ENCODE measurements at regions not wholly inside any gene's neighbourhood (a gene's known extent, or its start where the extent isn't known, plus 50 kb on each side); places are given as distances from the start of the nearest gene placed in this dataset.

GRCh38 chr1:10915594-10915993 lies 96.9 kb upstream of the TARDBP start:
- Histone ChIP-seq H3K4me3 (ENCODE audit: low read length) (no peak overlapping the region), H3K27me3 (ENCODE audit: low read depth, low read length) (peaks cover 33% of the 10 kb centered on the region), H3K79me2 (ENCODE audit: low read length) (no peaks in the 10 kb centered on the region), H3K4me2 (ENCODE audit: low read length) (no peak overlapping the region), H3K36me3 (replicated peaks; ENCODE audit: low read depth, low read length) (no peaks in the 10 kb centered on the region), H4K20me1 (ENCODE audit: insufficient read depth, low read length) (no peaks in the 10 kb centered on the region), H2AFZ (ENCODE audit: low read depth, low read length) (no peak overlapping the region), H3K27ac (ENCODE audit: low read length) (no peak overlapping the region), H3K4me1 (ENCODE audit: low read length) (no peaks in the 10 kb centered on the region), H3K9me3 (ENCODE audit: insufficient read depth, low read length) (no peaks in the 10 kb centered on the region), H3K9ac (ENCODE audit: low read length) (no peak overlapping the region)
- no peak for TF ChIP-seq CTCF (IDR thresholded peaks at IDR 0.05; ENCODE audit: low read depth, low read length)
- no peak for TF ChIP-seq EZH2phosphoT487 (IDR thresholded peaks at IDR 0.05; ENCODE audit: low read depth)

- no peaks in the 10 kb centered on the region for H3K4me1 ChIP-seq (ENCODE audit: low read length)
- TF ChIP-seq EZH2phosphoT487 (IDR thresholded peaks at IDR 0.05; ENCODE audit: low read depth) (no peak), CTCF (IDR thresholded peaks at IDR 0.05; ENCODE audit: low read depth, low read length) (no peak)
- no peaks in the 10 kb centered on the region for H3K79me2 ChIP-seq (ENCODE audit: low read length)
- H3K4me3 ChIP-seq (ENCODE audit: low read length), result no peak overlapping the region
- no peak overlapping the region for H3K27ac ChIP-seq (ENCODE audit: low read length)
- H3K4me2 ChIP-seq (ENCODE audit: low read length), result no peak overlapping the region
- H3K9me3 ChIP-seq (ENCODE audit: insufficient read depth, low read length), result no peaks in the 10 kb centered on the region
- no peaks in the 10 kb centered on the region for H3K36me3 ChIP-seq (replicated peaks; ENCODE audit: low read depth, low read length)
- no peak overlapping the region for H2AFZ ChIP-seq (ENCODE audit: low read depth, low read length)
- H3K27me3 ChIP-seq (ENCODE audit: low read depth, low read length), result peaks cover 29% of the 10 kb centered on the region
- H3K9ac ChIP-seq (ENCODE audit: low read length), result no peak overlapping the region
- H4K20me1 ChIP-seq (ENCODE audit: insufficient read depth, low read length), result no peaks in the 10 kb centered on the region
Observed at GRCh38 chr1:10916311-10916710, 96.1 kb upstream of the TARDBP start.

GRCh38 chr1:10916991-10917390 lies 95.5 kb upstream of the TARDBP start:
- no peaks in the 10 kb centered on the region for H3K36me3 ChIP-seq (replicated peaks; ENCODE audit: low read depth, low read length)
- H4K20me1 ChIP-seq (ENCODE audit: insufficient read depth, low read length), result no peaks in the 10 kb centered on the region
- H3K27ac ChIP-seq (ENCODE audit: low read length), result no peak overlapping the region
- H3K9ac ChIP-seq (ENCODE audit: low read length), result no peak overlapping the region
- H3K4me2 ChIP-seq (ENCODE audit: low read length), result no peak overlapping the region
- peaks cover 26% of the 10 kb centered on the region for H3K27me3 ChIP-seq (ENCODE audit: low read depth, low read length)
- no peak overlapping the region for H3K4me3 ChIP-seq (ENCODE audit: low read length)
- TF ChIP-seq CTCF (IDR thresholded peaks at IDR 0.05; ENCODE audit: low read depth, low read length) (no peak), EZH2phosphoT487 (IDR thresholded peaks at IDR 0.05; ENCODE audit: low read depth) (no peak)
- H3K9me3 ChIP-seq (ENCODE audit: insufficient read depth, low read length), result no peaks in the 10 kb centered on the region
- no peaks in the 10 kb centered on the region for H3K79me2 ChIP-seq (ENCODE audit: low read length)
- H2AFZ ChIP-seq (ENCODE audit: low read depth, low read length), result no peak overlapping the region
- no peaks in the 10 kb centered on the region for H3K4me1 ChIP-seq (ENCODE audit: low read length)

GRCh38 chr1:10917513-10918454 lies 94.7 kb upstream of the TARDBP start:
- Histone ChIP-seq H3K4me3 (ENCODE audit: low read length) (no peak overlapping the region), H2AFZ (ENCODE audit: low read depth, low read length) (no peak overlapping the region), H3K4me1 (ENCODE audit: low read length) (no peaks in the 10 kb centered on the region), H3K9me3 (ENCODE audit: insufficient read depth, low read length) (no peaks in the 10 kb centered on the region), H3K79me2 (ENCODE audit: low read length) (no peaks in the 10 kb centered on the region), H3K36me3 (replicated peaks; ENCODE audit: low read depth, low read length) (no peaks in the 10 kb centered on the region), H3K9ac (ENCODE audit: low read length) (no peak overlapping the region), H3K4me2 (ENCODE audit: low read length) (no peak overlapping the region), H3K27me3 (ENCODE audit: low read depth, low read length) (peaks cover 26% of the 10 kb centered on the region), H3K27ac (ENCODE audit: low read length) (no peak overlapping the region), H4K20me1 (ENCODE audit: insufficient read depth, low read length) (no peaks in the 10 kb centered on the region)
- TF ChIP-seq EZH2phosphoT487 (IDR thresholded peaks at IDR 0.05; ENCODE audit: low read depth), result no peak
